KG1 (cell line): ENCODE measurements at regions not wholly inside any gene's neighbourhood (a gene's known extent, or its start where the extent isn't known, plus 50 kb on each side); places are given as distances from the start of the nearest gene placed in this dataset.
"Not testable (repeated sequence)": the region's sequence is repeated elsewhere in the genome, so short reads cannot be mapped to it uniquely, and the experiment has no call there.

Experiments
- DNase-seq: peaks from one replicate; lab custom pipeline; 2025; lab: John Stamatoyannopoulos, UW

GRCh38 chr2:16753025-16753424, 87.4 kb upstream of the CYRIA start:
- DNase-seq: not testable (repeated sequence)

GRCh38 chr2:16750925-16751214, 85.2 kb upstream of the CYRIA start:
- not testable (repeated sequence) for DNase-seq

- DNase-seq: no peak
Measured at GRCh38 chr2:16750175-16750924, 84.7 kb upstream of the CYRIA start.

- not testable (repeated sequence) for DNase-seq
Measured at GRCh38 chr2:16748511-16749266, 83.1 kb upstream of the CYRIA start.

- DNase-seq: no peak
Measured at GRCh38 chr2:16747689-16748088, 82.1 kb upstream of the CYRIA start.

GRCh38 chr2:16747257-16747656, 81.6 kb upstream of the CYRIA start:
- no peak for DNase-seq

- DNase-seq: no peak
Measured at GRCh38 chr2:16746833-16747232, 81.2 kb upstream of the CYRIA start.

GRCh38 chr2:16746329-16746728, 80.7 kb upstream of the CYRIA start:
- no peak for DNase-seq

- no peak for DNase-seq
Measured at GRCh38 chr2:16745466-16745865, 79.8 kb upstream of the CYRIA start.

GRCh38 chr2:16744521-16744920, 78.9 kb upstream of the CYRIA start:
- DNase-seq: no peak

GRCh38 chr2:16742026-16742425, 76.4 kb upstream of the CYRIA start:
- DNase-seq: no peak

- no peak for DNase-seq
Measured at GRCh38 chr2:16741498-16741897, 75.9 kb upstream of the CYRIA start.

GRCh38 chr2:16739778-16740581, 74.3 kb upstream of the CYRIA start:
- DNase-seq: no peak

- no peak for DNase-seq
Measured at GRCh38 chr2:16738361-16739225, 73.0 kb upstream of the CYRIA start.

- no peak for DNase-seq
Measured at GRCh38 chr2:16737812-16738211, 72.2 kb upstream of the CYRIA start.

GRCh38 chr2:16736633-16737032, 71.0 kb upstream of the CYRIA start:
- DNase-seq: no peak

- DNase-seq: no peak
Measured at GRCh38 chr2:16729335-16729734, 63.7 kb upstream of the CYRIA start.

GRCh38 chr2:16728351-16729136, 62.9 kb upstream of the CYRIA start:
- DNase-seq: no peak

- DNase-seq: not testable (repeated sequence)
Measured at GRCh38 chr2:16727849-16728248, 62.2 kb upstream of the CYRIA start.

- no peak for DNase-seq
Measured at GRCh38 chr2:16727256-16727655, 61.6 kb upstream of the CYRIA start.

GRCh38 chr2:16726577-16726976, 60.9 kb upstream of the CYRIA start:
- no peak for DNase-seq
